Stomach (tissue), 8 donors: ENCODE measurements at regions not wholly inside any gene's neighbourhood (a gene's known extent, or its start where the extent isn't known, plus 50 kb on each side); places are given as distances from the start of the nearest gene placed in this dataset.
A peak's percentile ranks its signal among the peaks of the same experiment; 100 is the strongest.

Experiments
- DNase-seq, 2 donors: peaks; one replicate each; pipeline versions ENCODE4 v3.0.0 to v3.0.0-alpha.2; 2013 to 2019
- H3K27ac ChIP-seq, 5 donors: fragments of 200-600 bp in 4 of 5; sonication (generic) in 4 of 5; one replicate each; pipeline ENCODE4 v1.5.1; 2013 to 2019; ENCODE audit warnings: mild to moderate bottlenecking in 1 of 5, moderate library complexity in 1 of 5
- H3K27me3 ChIP-seq, 3 donors: fragments of 200-600 bp; sonication (generic); one replicate each; pipeline ENCODE4 v1.5.1; 2017 to 2019; ENCODE audit warnings: mixed run types in 1 of 3
- H3K36me3 ChIP-seq, 4 donors: fragments of 200-600 bp; sonication (generic); 1 replicate in 3 of 4; 2 replicates in 1 of 4; pipeline ENCODE4 v1.5.1; 2016 to 2019
- H3K4me1 ChIP-seq, 4 donors: fragments of 200-600 bp; sonication (generic); one replicate each; pipeline ENCODE4 v1.5.1; 2016 to 2019
- H3K4me3 ChIP-seq, 4 donors: fragments of 200-600 bp; sonication (generic) in 3 of 4; one replicate each; pipeline ENCODE4 v1.5.1; 2016 to 2019; ENCODE audit warnings: mild to moderate bottlenecking in 1 of 4
- H3K9me3 ChIP-seq, 4 donors: fragments of 200-600 bp; sonication (generic); one replicate each; pipeline ENCODE4 v1.5.1; 2016 to 2019
- EP300 ChIP-seq: sonication (generic); formaldehyde crosslinking; IDR thresholded peaks from one replicate; pipeline ENCODE4 v1.6.1; 2017; ENCODE audit warnings: antibody characterized with exemption
- POLR2A ChIP-seq, 4 donors: fragments of 450-650 bp; IDR thresholded peaks; one replicate each; pipeline ENCODE4 v1.6.1; 2016; ENCODE audit warnings: antibody characterized with exemption in 4 of 4, control low read depth in 2 of 4, mild to moderate bottlenecking in 1 of 4, moderate library complexity in 1 of 4
- POLR2AphosphoS5 ChIP-seq, 3 donors: sonication (generic); formaldehyde crosslinking; IDR thresholded peaks; one replicate each; pipeline ENCODE4 v1.6.1; 2016; ENCODE audit warnings: antibody characterized with exemption in 3 of 3
- WGBS, 5 donors: extraction: QIAGEN DNeasy Blood & Tissue Kit in 3 of 5; methylation state at CpG; one replicate each; pipeline versions ENCODE4 v1.1.5 to v1.1.7; 2013 to 2018; 5-methylcytosine and 5-hydroxymethylcytosine counted together
- intact Hi-C: fragments of 100-400 bp; cut with DNase I; formaldehyde crosslinking; loops from one replicate; pipeline ENCODE4 v1.15.1; 2023; ENCODE audit warnings: low total_unique reads
- TF ChIP-seq, protein P1 (sequence below), 7 experiments: fragments of 450-650 bp in 4 of 7; fragments of 200-600 bp in 3 of 7; sonication (generic) in 3 of 7; IDR thresholded peaks; one replicate each; pipeline ENCODE4 v1.5.1; 2016 to 2019; ENCODE audit warnings: antibody characterized with exemption in 7 of 7, control low read depth in 2 of 7, mild to moderate bottlenecking in 1 of 7
- donor health status: healthy with polysubstance abuse.
- donor health status: Bipolar disorder and iron deficiency.
- donor health status: healthy.

GRCh38 chr21:21816778-21817177 is 818.6 kb downstream of the NCAM2 start:
- peak in 1 of 2 donors; percentile 6 for DNase-seq
- Histone ChIP-seq H3K27me3 (no peaks in the 10 kb centered on the region), H3K27ac (no peak overlapping the region), H3K9me3 (peaks cover 0 to 3% (median 0%) of the 10 kb centered on the region in 4 donors), H3K4me3 (no peak overlapping the region), H3K36me3 (no peaks in the 10 kb centered on the region), H3K4me1 (no peaks in the 10 kb centered on the region)
- TF ChIP-seq, protein P1, sequence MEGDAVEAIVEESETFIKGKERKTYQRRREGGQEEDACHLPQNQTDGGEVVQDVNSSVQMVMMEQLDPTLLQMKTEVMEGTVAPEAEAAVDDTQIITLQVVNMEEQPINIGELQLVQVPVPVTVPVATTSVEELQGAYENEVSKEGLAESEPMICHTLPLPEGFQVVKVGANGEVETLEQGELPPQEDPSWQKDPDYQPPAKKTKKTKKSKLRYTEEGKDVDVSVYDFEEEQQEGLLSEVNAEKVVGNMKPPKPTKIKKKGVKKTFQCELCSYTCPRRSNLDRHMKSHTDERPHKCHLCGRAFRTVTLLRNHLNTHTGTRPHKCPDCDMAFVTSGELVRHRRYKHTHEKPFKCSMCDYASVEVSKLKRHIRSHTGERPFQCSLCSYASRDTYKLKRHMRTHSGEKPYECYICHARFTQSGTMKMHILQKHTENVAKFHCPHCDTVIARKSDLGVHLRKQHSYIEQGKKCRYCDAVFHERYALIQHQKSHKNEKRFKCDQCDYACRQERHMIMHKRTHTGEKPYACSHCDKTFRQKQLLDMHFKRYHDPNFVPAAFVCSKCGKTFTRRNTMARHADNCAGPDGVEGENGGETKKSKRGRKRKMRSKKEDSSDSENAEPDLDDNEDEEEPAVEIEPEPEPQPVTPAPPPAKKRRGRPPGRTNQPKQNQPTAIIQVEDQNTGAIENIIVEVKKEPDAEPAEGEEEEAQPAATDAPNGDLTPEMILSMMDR (IDR thresholded peaks at IDR 0.05) = no peak
- TF ChIP-seq POLR2AphosphoS5 (IDR thresholded peaks at IDR 0.05) (no peak), POLR2A (IDR thresholded peaks at IDR 0.05) (no peak), EP300 (no peak)
- intact Hi-C loops = no loop called here
- 48 to 64% (median 54%) methylated on average over 4 of the region's 4 CpGs for WGBS, 5 donors

- Histone ChIP-seq H3K36me3 (no peaks in the 10 kb centered on the region), H3K27ac (no peak overlapping the region), H3K9me3 (peaks cover 0 to 8% (median 0%) of the 10 kb centered on the region in 4 donors), H3K27me3 (no peaks in the 10 kb centered on the region), H3K4me3 (no peak overlapping the region), H3K4me1 (no peaks in the 10 kb centered on the region)
- WGBS, 5 donors = 82 to 87% (median 83%) methylated on average over 2 of the region's 2 CpGs
- intact Hi-C loops = no loop called here
- no peak for TF ChIP-seq EP300
- TF ChIP-seq, protein P1 (IDR thresholded peaks at IDR 0.05) = no peak
- TF ChIP-seq POLR2A (IDR thresholded peaks at IDR 0.05) = no peak
- no peak for DNase-seq
These were observed 820.7 kb downstream of the NCAM2 start for GRCh38 chr21:21818898-21819297.

GRCh38 chr21:21828130-21828529 is 829.9 kb downstream of the NCAM2 start:
- Histone ChIP-seq H3K4me1 (no peaks in the 10 kb centered on the region), H3K27ac (no peak overlapping the region), H3K36me3 (no peaks in the 10 kb centered on the region), H3K27me3 (no peaks in the 10 kb centered on the region), H3K9me3 (peaks cover 0 to 26% (median 8%) of the 10 kb centered on the region in 4 donors), H3K4me3 (no peak overlapping the region)
- no peak for TF ChIP-seq EP300
- no peak for TF ChIP-seq POLR2AphosphoS5 (IDR thresholded peaks at IDR 0.05)
- TF ChIP-seq, protein P1 (IDR thresholded peaks at IDR 0.05) = no peak
- no peak for TF ChIP-seq POLR2A (IDR thresholded peaks at IDR 0.05)
- 59 to 89% (median 80%) methylated on average over 1 of the region's 1 CpG for WGBS, 5 donors
- DNase-seq = no peak
- intact Hi-C loops = no loop called here

DNA sequence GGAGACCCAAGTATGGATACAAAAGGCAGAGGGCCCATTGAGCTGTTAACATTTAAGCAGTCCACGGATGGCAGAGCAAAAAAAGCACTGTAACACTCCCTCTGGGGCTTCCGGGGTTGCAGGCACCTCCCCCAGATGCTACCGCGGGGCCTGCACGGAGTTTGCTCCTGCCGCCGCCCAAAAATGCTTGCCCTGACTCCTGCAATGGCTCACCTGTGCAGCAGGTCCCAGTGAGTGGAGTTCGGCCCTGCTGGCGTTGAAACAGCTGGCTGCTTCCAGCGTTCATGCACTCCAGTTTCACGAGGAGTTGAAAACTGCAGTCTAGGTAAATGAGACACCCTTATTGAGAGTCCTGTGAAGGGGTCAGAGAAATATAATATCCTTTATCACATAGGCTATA is 832.8 kb downstream of the NCAM2 start:
- H3K4me3 ChIP-seq = no peak overlapping the region
- H3K9me3 ChIP-seq = peaks cover 0 to 15% (median 8%) of the 10 kb centered on the region in 4 donors
- 84 to 89% (median 85%) methylated on average over 11 of the region's 11 CpGs for WGBS, 5 donors
- intact Hi-C loops = no loop called here
- H3K36me3 ChIP-seq = no peaks in the 10 kb centered on the region
- TF ChIP-seq POLR2AphosphoS5 (IDR thresholded peaks at IDR 0.05) = no peak
- no peaks in the 10 kb centered on the region for H3K27me3 ChIP-seq
- no peaks in the 10 kb centered on the region for H3K4me1 ChIP-seq
- DNase-seq = no peak
- no peak overlapping the region for H3K27ac ChIP-seq

DNA sequence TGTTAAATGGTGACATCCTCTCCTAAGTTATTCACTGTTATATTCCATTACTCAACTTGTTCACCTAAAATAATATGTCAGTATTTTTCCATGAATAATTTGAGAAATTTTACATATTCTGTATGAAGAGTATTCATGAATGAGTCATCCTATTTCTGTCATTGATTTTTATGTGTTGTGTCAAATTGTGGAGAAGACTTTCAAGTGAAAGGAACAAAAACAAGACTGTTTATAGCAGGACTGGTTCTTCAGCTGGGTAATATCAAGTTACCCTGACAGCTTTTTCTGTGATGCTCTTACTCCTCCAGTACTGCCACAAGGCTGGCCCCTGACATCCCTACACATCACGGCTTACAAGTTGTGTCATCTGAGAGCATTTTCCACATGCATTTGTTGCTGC is 847.7 kb downstream of the NCAM2 start:
- no peaks in the 10 kb centered on the region for H3K36me3 ChIP-seq
- H3K4me3 ChIP-seq = no peak overlapping the region
- H3K27ac ChIP-seq = no peak overlapping the region
- DNase-seq = no peak
- 59 to 86% (median 71%) methylated on average over 1 of the region's 1 CpG for WGBS, 5 donors
- no peaks in the 10 kb centered on the region for H3K4me1 ChIP-seq
- no peaks in the 10 kb centered on the region for H3K27me3 ChIP-seq
- intact Hi-C loops = no loop called here
- peaks cover 0 to 9% (median 4%) of the 10 kb centered on the region in 4 donors for H3K9me3 ChIP-seq
- no peak for TF ChIP-seq EP300
- TF ChIP-seq POLR2A (IDR thresholded peaks at IDR 0.05) = no peak
- TF ChIP-seq, protein P1 (IDR thresholded peaks at IDR 0.05) = no peak
